Right renal cortex interstitium (tissue), 3 donors: ENCODE measurements at regions not wholly inside any gene's neighbourhood (a gene's known extent, or its start where the extent isn't known, plus 50 kb on each side); places are given as distances from the start of the nearest gene placed in this dataset.

Source experiments
- DNase-seq, 3 donors: peaks; one replicate each; pipeline ENCODE4 v3.0.0-alpha.2; 2013; ENCODE audit warnings: low read depth in 3 of 3, low spot score in 2 of 3

DNA sequence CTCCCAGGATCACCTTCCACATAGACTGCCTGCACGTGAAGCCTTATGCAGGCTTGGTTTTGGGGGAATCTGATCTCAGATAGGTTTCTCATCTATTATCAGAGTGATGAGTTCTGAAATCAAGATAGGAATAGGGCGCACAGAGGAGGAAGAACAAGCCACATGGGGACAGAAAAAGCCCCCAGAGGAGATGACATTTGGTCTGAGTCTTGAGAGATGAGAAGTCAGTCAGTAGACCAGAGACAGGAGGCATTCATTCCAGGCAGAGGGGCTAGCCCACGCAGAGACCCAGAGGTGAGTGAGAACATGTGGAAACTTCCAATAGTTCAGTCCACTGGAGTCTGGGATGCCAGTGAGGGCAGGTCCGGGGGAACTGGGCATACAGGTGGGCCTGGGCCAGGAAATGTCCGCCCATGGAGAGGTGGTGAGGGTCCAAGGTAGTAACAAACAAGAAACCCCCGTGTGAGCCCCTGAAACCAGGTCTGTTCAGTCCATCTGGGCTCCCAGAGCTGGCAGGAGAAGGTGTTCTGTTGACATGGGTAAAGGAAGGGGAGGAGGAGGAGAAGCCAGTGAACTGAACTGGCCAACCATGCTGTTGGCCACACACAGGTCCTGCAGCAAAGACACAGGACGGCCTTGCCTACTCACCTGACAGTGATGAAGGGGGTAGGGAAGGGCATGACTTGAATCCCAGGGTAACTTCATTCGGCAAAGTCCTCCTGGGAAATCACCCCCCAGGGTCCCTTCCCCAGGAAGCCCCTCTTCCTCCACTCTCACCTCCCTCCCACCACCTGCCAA is 69.3 kb upstream of the SMNDC1 start:
- no peak for DNase-seq

DNA sequence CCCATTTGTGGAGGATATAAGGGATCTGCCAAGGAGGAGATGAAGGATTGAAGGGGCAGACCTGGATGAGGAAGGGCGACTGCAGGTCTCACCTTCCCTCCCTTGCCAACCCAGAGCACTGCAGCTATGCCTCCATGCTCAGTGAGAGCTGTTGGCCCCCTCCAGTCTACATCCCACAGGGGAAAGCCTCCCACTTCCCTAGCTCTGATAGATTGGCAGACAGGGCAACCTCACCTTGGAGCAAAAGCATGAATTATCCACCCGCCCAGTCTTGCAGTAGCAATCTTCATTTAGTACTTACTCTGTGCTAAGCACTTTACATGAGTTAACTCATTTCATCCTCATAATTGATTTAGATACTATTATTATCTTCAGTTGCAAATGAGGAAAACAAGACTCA is 70.4 kb upstream of the SMNDC1 start:
- DNase-seq, result no peak

DNA sequence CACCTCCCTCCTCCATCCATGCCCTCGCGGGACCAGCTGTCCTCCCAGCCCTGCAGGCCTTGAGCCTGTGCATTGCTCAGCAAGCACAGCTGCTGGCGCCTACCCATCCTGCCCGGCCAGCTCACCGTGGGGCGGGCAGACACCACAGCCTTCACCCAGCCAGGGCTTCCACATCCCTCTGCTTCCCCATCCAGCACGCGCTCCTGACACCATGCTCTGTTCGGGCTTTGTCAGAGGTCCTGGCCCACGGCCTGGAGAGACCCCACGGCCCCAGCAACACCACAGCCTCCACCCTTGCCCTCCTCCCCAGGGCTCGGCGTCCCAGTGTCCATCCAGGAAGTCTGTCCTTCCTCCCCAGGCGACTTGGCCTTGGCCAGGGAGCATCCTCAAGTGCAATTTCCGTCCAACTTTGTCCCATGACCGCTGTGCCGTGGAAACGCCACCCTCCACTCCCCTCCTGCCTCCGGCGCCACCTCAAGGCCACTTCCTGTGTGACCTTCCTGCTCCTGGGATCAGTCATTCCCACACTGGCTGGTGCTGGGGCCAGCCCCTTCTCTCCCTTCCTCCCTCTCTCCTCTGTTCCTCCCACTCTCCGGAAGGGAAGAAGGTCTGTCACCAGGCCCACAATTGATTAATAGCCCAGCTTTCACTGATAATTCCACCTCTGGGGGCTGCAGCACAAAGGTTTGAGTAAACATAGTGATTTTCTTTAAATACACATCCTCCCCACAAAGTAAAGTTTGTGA is 71.5 kb upstream of the SMNDC1 start:
- no peak for DNase-seq

DNA sequence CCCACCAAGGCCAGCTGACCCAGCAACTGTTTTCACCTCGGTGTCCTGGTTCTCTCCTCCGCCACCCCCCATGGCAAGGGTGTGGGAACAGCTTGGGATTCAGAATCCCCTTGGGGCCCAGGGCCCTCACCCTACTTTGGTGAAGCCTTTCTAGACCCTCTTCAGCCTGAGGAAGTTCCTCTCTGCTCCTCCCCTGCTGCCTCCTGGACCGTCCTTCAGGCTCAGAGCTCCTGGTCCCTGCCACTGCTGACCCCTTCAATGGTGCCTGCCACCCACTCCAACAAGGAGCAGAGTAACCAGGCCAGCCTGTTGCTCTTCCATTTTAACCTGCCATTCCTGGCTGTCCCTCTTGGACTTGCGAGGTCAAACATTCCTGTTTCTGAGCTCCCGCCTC is 72.0 kb upstream of the SMNDC1 start:
- DNase-seq, result no peak

DNA sequence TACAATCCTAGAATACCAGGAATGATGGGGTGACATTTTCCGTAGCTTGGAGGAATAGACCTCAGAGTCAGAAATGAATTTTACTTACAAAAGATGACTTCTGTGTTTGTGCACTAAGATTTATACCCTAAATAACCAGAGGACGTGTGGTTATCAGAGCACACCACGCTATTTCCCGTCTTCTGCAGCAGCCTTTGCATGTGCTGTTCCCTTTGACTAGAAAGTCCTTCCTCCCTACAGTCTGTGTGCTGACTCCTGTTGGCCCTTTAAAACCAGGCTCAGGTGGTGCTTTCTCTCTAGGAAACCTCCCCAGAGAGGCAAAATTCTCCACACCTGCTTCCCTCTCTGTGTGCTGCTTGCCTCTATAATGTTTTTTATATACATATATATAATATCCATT is 73.3 kb upstream of the SMNDC1 start:
- no peak for DNase-seq

DNA sequence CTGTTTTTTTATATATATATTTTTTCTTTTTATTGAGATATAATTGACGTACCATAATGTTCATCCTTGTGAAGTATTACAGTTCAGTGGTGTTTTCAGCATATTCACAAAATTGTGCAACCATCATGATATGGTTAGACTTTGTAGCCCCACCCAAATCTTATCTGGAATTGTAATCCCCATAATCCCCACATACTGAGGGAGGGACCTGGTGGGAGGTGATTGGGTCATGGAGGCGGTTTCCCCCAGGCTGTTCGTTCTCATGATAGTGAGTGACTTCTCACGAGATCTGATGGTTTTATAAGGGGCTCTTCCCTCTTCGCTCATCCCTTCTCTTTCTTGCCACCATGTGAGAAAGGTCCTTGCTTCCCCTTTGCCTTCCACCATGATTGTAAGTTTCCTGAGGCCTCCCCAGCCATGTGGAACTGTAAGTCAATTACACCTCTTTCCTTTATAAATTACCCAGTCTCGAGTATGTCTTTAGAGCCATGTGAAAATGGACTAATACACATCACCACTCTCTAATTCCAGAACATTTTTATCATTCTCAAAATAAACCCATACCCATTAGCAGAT is 73.9 kb upstream of the SMNDC1 start:
- DNase-seq, result no peak

DNA sequence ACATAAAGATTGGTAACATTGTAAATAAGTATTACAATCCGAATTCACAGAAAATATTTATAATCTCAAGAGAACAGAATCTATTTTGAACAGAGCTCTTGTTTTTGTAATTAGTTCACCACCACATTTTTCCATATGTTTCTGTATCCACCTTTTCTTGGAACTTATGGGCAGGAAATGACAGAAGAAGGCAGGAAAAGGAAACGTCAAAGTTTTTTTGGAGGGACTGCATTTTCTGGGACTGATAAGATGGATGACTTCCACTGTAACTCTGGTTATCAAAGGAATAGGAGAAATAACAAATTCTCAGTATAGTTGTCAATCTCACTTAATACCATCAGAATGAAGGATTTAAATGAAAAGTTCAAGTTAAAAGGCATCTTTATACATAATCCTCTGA is 75.1 kb upstream of the SMNDC1 start:
- DNase-seq, result no peak

DNA sequence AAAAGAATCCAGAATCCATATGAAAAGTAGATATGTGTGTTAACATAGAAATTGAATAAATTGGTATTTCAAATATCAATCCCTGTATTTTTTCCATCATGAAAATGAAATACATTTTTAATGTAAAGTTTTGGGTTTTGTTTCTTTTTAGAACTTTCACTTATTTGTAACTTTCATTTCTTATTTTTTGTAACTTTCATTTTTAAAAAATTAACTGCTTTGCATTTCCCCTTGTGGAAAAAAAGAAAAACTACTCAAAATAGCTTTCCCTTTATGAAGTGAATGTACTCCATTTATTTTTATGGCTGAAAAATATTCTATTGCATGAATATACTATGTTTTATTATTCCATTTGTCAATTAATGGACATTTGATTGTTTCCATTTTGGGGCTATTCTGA is 75.6 kb upstream of the SMNDC1 start:
- no peak for DNase-seq

DNA sequence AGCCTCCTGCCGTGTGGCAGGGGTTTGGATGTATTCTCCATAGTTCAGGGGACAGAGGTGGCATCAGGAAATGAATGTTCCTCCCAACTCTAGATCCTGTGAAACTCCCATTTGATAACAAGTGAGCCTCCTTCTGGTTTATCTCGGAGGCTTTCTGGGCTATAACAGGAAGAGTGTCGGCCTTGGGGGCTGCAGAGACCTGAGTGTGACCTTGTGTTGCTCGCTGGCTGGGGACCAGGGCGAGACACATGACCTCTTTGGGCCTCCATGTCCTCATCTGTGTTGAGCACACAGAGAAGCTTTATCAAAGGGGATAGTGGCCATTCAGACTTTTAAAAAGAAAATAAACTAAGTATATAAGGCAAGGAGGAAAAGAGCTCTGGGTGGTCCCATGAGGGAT is 78.0 kb upstream of the SMNDC1 start:
- DNase-seq, result no peak

DNA sequence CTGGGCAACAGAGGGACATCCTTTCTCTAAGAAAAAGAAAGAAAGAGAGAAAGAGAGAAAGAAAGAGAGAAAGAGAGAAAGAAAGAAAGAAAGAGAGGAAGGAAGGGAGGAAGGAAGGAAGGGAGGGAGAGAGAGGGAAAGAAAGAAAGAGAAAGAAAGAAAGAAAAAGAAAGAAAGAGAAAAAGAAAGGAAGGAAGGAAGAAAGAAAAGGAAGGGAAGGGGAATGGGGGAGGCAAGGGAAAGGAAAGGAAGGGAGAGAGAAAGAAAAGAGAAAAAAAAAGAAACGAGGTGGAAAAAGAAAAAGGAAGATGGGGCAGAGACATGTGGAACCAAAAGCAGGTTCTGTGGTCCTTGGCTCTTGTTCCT is 82.9 kb upstream of the SMNDC1 start:
- DNase-seq, result no peak

DNA sequence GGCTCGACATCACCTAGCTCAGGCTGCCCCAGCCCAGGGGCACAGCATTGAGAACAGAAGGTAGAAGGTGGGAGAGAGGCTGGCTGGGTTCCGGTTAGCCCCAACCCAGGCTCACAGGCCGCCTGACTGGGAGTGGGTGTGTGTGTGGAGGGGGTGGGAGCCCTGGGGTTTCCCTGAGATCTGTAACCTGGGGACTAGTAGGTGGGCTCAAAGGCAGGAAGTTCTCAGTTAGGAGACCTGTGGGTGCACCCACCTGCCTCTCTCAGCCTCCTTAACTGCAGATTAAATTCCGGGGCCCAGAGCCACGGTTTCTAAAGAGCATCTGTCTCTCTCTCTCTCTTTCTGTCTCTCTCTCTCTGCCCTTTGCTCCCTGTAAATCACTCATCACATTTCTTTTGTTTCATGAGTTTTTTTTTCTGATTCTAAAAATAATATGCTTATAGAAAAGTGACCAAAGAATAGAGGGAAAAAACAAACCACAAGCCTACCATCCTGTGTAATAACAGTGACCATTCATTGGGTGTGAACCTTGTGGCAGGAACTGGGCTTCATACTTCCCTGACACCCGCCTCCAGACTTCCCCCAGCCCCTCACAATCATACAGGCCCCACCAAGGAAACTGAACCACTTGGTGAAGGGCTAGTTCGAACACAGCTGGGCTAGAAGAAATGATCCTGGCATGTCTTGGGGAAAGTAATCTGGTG is 83.4 kb upstream of the SMNDC1 start:
- DNase-seq, result no peak

DNA sequence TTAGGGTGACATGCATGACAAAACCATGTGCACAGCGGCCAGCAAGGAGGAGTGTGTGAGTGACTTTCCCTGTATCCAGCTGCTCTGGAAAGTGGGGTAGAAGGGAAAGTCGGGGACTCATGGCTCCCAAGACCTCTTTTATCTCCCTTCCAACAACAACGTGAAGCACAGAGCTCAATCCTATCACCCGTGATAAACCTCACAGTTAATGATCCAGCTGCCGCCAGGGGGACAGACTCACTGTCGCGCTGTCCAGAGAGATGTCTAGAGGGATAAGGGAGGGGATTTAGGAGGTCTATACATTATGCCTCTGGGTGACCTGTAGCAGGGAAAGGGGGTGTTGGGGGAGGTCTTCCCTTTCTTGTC is 84.0 kb upstream of the SMNDC1 start:
- no peak for DNase-seq

DNA sequence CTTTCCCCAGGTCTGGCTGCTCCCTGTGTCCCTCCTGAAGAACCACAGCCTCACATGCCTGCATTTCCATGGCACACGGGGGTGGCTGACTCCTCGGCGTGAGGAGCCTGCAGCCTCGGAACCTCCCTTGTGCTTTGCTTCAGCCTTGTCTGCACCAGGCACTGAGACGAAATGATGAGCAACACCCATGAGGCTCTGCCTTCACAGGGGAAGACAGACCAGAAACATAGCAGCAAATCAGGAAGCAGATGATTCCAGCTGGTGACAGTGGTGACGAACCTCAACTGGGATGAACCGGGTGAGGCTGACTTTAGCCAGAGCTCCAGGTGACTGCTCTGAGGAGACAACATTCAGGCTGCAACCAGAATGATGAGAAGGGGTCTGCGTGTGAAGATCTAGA is 84.5 kb upstream of the SMNDC1 start:
- no peak for DNase-seq

DNA sequence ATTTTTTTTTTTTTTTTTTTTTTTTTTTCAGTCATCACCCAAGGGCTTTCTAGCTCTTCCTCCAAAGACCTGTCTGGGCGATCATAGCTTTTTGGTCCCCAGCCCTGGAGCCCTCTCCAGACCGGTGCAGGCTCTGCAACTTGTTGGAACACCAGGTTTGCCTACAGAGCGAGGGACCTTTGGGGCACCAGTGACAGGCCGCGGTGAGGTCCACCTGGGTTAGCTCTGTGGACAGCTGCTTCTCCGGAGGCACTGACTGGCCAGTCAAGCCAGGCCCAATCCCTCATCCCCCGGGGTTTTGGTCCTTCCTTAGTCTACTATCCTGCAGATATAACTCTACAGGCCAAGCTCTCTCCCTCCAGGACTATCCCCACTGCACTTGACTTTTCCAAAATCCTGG is 86.8 kb upstream of the SMNDC1 start:
- DNase-seq, result no peak

DNA sequence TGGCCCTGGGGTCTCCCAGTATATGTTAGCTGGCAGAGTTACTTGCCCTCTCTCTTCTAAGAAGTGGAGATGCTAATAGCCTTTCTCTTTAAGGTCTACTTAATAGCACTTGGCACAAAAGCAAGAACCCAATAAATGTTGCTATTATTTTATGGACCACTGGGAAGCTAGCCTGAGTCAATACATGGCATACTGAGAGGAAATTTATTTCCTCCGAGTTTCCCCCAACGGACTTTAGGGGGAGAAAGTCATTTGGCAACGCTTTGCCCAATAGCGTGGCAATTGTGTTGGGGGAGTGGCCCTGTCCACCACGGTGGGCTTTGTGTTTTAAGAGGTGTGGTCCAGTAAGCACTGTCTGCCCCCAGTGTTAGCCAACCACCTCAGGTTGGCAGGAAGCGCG is 87.4 kb upstream of the SMNDC1 start:
- DNase-seq, result no peak

DNA sequence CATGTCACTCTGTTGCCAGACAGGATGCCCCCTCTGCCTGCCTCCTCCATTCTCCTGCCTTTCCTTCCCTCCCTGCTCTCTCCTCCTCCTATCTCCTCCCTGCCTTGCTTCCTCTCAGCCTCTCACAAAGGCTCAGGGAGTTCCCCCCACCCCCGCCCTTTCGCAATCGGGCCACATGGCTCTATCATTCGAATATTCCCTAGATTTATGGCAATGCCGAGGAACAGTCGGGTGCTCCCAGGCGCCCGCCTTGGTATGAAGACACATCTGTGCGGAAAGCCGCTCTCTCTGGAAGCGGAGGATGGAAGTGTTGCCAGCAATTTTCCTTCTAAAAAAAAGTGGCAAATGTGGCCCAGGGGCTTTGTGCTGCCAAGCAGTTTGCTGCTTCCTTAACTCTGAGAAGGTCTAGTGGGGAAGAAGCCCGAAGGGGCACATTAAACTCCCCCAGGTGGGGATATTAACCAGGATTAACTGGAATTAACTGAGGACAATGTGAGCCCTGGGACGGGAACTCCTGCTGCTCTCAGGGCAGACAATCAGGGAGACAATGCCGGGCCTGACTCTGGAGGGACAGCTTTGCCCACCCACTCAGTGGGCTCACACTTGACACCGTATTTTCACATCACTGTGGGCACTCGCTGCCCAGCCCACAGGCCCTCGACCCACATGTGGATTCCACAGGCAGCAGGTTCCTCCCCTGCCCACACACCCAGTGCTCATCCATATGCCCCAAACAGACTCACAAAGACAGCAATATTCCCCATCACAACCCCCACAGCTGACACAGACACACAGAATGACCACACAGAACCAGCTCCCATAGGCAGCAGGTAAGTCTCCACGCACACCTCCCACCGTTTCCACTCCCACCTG is 88.4 kb upstream of the SMNDC1 start:
- DNase-seq, result no peak

DNA sequence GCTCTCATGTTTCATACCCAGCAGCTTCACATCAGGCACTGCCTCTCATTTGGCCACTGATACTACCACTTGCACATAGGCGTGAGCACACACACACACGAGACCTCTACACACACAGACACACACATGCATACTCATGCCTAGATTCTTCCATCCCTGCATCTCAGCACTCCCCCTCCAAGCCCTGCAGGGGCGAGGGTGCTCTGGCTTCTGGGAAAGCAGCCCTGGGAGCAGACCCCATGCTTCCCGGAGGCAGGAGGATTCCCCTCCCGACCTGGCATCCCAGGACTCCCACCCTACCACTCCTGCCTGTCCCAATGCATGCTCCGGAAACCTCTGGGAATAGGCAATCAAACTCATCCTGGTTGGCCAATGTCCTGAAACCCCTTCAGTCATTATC is 89.1 kb upstream of the SMNDC1 start:
- DNase-seq, result no peak

DNA sequence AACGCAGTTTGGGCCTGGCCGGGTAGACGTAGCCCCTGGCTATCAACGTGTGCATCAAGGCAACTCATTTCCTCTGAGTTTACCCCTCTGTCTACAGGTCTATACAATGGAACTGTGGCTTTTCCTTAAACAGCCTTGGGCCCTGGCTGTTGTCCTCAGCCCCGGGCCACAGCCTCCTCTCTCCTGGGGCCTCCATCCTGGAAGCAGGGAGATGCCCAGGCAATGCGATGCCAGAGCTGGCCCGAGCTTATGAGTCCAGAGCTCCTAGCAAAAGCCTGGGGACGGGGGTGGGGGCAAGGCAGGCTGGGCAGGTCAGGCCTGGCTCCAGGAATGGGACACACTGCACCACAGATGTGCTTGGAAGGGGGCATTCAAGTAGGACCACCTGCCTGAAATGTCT is 89.6 kb upstream of the SMNDC1 start:
- no peak for DNase-seq

DNA sequence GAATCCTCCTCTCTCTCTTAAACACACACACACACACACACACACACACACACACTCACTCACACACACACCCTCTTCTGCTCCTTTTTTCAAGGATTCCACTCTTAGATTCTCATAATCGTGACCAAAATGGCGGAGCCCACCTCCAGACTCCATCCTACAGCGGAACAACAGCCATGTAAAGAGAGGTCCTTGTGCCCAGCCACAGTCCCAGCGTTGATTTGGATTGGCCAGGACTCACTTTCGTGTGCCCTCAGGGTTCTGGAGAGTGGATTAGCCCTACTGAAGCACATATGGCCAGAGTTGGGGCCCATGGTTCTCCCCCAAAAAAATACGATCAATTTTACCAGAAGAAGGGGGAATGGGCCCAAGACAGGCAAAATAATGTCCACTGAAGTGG is 90.2 kb upstream of the SMNDC1 start:
- no peak for DNase-seq

DNA sequence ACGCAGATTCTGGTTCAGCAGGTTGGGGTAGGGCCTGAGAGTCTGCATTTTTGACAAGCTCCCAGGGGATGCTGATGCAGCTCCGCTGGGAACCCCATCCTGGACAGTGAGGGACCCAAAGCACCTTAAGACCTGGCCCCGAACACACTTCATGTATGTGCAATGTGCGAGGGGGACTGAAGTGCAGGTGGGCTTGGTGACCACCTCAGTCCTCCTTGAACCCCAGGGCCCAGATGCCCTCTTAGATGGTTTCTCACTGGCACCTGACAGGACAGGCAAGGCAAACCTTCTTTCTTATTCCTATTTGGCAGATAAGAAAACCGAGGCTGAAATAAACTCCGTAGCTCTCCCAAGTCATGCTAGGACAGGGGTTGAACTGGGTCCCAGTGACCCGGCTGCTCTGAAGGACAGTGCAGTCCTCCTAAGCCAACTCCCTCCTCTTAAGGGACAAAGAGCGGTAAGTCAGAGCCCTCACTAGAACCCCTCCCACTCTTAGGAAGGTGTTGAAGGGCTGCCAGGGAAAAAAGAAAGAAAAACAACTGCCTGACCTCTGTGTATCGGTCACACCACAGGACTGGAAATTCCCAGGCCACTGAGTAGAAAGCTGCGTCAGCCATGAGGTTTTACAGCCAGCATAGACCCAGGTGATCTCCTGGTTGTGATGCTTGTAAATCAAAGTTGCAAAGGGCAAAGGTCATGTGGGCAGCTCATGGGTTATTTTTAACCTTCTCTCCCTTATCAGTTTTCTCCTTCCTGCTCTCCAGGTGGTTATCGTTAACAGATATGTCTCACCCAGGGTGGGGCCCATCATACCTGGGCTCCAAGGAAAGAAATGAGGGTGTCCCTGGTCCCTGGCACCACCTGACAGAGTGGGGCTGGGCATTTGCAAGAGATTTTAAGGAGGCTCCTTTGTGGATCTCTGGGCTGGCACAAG is 90.9 kb upstream of the SMNDC1 start:
- no peak for DNase-seq
